ENCODE measurements at regions not wholly inside any gene's neighbourhood (a gene's known extent, or its start where the extent isn't known, plus 50 kb on each side); places are given as distances from the start of the nearest gene placed in this dataset.
A peak's percentile ranks its signal among the peaks of the same experiment; 100 is the strongest.

DNA sequence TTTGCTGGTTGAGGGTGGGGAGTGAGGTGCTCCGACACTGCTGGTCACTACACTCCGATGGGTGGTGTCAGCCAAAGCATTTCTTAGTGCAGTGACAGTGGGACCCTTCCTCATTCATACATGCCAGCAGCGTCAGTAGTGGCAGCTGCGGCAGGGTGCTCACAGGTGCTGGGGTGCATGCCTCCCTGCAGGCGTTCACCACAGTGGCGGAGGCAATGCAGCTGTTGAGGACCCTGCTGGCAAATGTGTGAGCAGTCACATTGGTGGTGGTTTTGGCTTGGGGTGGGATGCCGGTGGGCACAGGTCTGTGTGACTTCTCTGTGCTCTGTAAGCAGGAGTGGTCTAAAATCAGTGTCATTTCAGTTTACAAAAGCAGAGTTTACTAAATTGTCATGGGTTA is 464.6 kb downstream of the FUT8 start:
- no peak for DNase-seq (ENCODE audit: low read depth in 3 of 3)

DNA sequence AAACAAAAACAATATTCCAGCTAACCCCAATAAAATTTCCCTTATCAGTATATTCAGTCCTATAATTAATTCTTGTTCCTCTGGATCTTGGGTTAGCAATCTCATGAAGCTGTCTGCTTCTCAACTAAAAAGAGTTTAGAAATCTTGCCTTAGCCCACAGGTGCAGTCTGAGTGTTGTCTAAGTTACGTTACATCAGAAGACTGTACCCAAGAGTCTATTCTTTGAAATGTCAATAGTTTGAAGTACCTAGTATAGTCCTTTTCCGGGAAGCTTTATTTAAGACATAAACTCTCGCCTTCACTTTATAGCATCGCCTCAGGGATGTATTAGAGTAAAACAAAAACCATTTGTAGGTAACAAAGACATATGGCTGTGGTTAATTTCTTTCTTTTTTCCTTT is 465.1 kb downstream of the FUT8 start:
- DNase-seq (ENCODE audit: low read depth in 3 of 3): no peak

DNA sequence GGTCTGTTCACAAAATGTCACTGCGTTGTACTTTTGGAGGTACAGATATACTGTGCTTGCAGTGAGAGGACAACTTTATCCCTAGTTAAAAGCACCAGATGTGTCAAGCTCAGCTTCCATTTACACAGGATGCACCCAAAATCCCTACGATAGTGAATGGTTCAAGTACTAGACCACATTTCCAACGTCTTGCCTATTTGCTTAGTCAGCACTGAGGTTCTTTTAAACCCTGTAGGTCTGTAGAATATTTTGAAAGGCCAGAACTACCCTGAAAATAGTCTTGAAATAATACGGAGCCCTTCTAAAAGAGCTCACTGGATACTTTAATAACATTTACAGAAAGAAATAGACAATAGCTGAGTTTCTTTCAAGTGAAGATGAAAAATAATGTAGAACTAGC is 466.1 kb downstream of the FUT8 start:
- DNase-seq (ENCODE audit: low read depth in 3 of 3): no peak

DNA sequence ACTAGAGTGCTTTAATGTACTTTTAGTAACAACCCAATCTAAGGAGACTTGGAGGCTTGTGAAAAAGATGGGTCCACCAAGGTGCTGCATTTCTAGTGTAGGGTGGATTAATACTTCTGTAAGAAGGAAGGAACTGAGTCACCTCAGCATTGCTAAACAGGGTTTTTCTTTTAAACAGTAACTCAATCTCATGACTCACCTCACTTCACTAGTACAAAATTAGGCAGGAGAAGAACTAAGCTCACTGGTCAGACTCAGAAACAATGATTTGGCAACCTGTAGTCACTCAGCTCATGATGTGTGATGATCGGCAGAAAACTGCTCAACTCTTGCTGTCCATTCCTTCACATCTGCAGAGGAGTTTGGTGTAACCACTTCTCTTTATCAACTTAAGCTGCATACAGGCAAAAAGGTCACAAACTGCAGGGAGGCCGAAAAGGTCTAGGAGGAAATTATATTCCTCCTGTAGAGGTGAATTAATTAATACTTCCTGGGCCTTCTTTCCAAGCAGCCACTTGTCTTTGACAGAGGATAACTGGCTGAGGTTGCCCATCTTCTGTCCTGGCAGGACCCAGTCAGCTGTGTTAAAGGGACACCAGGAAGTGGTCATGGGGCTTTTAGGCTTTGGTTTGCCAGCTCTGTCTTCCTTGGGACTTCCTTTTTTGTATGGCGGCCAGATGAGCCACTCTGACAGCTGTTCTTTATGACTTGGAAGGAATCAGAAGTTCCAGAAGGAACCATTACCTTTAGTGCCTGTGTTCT is 466.9 kb downstream of the FUT8 start:
- no peak for DNase-seq (ENCODE audit: low read depth in 3 of 3)

DNA sequence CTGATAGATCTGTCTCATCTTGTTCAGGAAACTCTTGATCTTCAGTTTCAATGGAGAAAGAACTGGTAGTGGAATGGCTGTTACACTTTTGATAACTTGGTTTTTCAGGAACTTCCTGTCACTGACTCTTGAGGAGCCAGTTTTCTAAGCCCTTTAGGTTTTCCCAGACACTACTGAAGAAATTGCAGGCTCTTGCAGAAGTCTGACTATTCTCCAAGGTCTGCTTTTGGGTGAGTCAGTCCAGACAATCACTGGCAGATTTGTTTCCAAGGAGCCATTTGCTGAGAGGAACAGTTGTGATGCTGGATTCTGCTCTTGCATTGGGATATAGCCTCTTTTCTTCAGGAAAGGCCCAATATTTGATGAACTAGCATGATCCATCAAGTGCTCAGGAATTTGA is 468.0 kb downstream of the FUT8 start:
- no peak for DNase-seq (ENCODE audit: low read depth in 3 of 3)

DNA sequence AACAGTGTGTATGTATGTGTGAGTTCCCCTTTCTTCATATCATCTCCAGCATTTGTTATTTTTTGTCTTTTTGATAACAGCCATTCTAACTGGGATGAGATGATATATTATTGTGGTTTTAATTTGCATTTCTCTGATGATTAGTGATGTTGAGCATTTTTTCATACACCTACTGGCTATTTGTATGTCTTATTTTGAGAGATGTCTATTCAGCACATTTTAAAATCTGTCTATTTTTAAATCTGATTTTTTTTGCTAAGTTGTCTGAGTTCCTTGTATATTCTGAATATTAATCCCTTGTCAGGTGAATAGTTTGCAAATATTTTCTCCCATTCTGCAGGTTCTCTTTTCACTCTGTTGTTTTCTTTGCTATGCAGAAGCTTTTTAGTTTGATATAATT is 469.1 kb downstream of the FUT8 start:
- no peak for DNase-seq (ENCODE audit: low read depth in 3 of 3)

DNA sequence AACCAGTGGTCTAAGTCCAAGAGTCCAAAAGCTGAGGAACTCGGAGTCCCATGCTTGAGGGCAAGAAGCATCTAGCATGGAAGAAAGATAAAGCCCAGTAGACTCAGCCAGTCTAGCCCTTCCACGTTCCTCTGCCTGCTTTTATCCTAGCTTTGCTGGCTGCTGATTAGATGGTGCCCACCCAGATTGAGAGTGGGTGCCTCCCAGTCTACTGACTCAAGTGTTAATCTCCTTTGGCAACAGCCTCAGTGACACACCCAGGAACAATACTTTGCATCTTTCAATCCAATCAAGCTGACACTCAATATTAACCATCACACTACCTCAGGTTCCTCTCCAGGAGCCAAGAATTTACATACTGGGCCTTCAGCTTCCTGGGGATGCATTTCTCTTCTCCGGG is 476.1 kb downstream of the FUT8 start:
- no peak for DNase-seq (ENCODE audit: low read depth in 3 of 3)

DNA sequence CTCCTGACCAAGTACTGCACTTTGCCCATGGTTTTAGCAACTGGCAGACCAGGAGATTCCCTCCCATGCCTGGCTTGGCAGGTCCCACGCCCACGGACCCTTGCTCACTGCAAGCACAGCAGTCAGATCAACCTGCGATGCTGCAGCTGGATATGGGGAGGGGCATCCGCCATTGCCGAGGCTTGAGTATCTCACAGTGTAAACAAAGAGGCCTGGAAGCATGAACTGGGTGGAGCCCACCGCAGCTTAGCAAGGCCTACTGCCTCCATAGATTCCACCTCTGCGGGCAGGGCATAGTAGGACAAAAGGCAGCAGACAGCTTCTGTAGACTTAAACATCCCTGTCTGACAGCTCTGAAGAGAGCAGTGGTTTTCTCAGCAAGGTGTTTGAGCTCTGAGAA is 479.8 kb downstream of the FUT8 start:
- no peak for DNase-seq (ENCODE audit: low read depth in 3 of 3)

DNA sequence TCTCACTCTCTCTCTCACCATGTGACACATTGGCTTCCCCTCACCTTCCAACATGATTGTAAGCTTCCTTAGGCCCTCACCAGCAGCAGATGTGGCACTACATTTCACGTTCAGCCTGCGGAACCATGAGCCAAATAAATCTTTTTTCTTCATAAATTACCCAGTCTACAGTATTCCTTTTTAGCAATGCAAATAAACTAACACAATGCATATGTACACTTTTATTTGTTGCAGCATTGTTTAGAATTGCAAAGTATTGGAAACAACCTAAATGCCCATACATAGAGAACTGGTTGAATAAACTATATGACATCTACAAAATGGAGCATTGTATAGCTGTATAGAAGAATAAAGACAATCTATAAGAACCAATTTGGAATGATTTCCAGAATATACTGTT is 487.6 kb downstream of the FUT8 start:
- DNase-seq (ENCODE audit: low read depth in 3 of 3): no peak

DNA sequence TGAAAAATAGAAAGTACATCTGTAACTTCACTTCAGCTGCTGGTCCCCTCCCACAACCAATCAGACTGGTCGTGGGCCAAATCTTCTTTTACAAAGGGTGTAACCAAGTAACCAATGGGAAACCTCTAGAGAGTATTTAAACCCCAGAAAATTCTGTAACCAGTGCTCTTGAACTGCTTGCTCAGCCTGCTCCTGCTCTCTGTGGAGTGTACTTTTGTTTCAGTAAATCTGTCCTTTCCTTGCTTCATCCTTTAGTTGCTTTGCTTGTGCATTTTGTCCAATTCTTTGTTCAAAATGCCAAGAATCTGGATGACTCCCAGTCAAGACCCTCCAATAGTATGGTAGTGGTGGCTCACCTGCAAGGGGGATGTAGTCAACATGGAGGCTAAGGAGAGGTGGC is 489.1 kb downstream of the FUT8 start:
- DNase-seq (ENCODE audit: low read depth in 3 of 3): no peak

DNA sequence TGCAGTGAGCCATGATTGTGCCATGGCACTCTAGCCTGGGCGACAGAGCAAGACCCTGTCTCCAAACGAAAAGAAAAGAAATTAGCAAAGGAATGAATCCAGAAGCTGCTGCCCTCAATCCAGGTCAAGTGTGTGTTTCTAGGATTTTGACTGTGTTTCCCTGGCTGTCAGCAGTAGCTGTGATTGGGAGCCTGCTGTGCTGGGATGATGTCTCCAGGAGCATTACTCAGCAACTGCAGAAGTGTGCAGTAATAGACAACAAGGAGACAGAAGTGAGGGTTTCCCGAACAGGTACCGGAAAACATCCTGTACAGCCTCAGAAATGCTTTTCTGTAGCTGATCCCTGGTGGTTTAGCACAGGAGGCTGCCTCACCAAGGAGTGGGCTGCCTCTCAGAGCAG is 492.5 kb downstream of the FUT8 start:
- no peak for DNase-seq (ENCODE audit: low read depth in 3 of 3)

DNA sequence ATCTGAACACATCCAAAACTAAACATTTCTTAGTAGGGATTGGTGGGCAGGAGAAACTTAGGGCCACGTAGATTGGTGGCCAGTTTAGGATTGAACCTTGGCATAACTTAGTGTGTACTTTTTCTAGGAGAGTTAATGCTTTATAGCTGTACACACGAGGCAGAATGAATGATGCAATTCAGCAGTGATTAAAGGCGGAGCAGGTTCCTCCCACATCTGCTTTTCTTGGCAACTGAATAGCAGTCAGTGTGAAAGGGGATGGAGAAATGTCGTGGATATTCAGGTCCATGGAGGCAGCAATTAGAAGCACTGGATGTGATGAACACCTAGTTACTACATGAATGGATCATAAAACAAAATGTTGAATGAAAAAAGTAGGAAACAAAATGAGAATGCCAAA is 493.8 kb downstream of the FUT8 start:
- DNase-seq (ENCODE audit: low read depth in 3 of 3): no peak

DNA sequence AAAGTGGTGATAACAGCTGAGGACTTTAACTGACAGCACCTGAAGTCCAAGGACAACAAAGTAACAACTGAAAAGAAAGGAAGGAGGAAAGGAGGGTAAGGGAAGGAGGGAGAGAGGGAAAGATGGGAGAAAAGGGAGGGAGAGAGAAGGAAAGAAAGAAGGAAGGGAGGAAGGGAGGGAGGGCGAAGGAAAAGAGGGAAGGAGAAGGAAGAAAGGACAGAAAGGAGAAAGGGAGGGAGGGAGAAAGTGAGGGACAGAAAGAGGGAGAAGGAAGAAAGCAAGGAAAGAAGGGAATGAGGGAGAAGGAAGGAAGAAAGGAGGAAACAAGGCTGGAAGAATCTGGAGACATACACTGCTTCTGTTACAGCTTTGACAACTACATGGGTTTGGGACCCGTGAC is 494.4 kb downstream of the FUT8 start:
- no peak for DNase-seq (ENCODE audit: low read depth in 3 of 3)

DNA sequence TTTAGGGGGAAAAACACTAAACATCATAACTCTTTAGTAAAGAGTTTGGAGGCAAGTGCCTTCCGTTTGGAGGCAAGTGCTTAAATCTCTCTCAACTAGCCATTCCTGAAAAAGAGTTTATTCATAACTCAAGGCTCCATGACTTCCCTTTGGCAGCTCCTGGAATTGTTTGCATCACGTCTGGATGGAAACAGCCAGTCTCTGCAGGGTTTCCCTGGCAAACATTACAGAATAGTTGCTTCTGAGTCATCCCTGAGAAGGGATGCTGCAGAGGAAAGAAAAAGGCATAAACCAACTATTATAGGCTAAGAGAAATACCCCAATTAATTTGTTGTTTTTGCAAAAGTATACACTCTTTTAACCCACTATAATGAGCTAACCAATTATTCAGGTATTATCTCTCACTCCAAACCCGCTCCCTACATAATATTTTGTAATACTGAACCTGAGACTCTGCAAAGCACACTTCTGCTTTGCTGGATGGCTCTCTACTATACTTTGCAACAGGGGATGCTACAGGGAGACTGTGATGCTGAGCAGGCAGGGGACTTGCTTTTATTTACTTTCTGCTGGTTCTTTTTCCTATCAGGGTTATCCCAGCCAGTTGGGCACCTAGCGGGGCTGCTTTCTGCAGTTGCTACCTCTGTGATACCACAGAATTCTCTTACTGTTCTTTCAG is 497.7 kb downstream of the FUT8 start:
- DNase-seq (ENCODE audit: low read depth in 3 of 3): no peak

DNA sequence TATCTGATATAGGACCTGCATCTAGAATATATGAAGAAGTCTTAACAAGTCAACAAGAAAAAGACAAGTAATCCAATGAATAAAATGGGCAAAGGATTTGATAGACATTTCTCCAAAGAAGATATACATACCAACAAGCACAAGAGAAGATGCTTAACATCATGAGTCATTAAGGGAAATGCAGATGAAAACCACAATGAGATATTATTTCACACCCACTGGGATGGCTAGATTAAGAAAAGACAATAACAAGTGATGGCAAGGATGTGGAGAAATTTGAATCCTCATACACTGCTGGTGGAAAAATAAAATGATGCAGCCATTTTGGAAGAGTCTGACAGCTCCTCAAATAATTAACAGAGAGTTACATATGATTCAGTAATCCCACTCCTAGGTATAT is 502.6 kb downstream of the FUT8 start:
- DNase-seq (ENCODE audit: low read depth in 3 of 3): no peak

DNA sequence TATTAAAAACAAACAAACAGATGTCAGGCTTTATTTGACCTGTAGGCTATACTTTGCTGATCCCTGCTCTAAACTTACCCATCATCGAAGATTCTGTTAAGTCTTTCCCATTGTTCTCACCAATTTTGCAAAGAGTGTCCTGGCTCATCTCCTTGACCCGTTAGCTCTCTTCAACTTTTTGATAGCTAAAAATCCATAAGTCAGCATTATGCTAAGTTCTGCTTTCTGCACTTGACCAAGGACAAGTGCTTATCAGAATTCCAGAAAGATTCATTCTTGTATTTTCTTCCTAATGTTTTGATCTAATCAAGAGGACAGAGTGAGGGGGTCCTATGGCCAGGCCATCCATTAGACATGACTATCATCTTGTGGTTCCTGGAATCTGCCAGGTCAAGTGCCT is 503.5 kb downstream of the FUT8 start:
- DNase-seq (ENCODE audit: low read depth in 3 of 3): no peak

DNA sequence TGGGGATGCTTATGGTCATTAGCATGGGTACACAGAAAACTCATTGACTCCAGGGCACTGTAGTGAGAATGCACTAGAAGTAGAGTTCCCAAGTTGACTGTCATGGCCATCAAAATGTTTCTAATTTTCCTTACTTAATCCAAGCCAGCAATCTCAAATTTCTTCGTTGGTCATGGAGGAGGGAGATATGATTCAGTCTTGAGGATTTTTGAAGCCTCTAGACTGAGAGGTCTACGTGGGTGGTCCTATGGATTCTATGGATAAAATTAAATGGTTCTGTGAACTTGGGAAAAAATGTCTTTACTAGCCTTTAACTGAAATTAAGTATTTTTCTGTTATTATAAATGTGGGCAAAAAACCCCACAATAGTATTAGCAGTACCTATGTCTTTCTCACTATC is 508.5 kb downstream of the FUT8 start:
- DNase-seq (ENCODE audit: low read depth in 3 of 3): no peak

DNA sequence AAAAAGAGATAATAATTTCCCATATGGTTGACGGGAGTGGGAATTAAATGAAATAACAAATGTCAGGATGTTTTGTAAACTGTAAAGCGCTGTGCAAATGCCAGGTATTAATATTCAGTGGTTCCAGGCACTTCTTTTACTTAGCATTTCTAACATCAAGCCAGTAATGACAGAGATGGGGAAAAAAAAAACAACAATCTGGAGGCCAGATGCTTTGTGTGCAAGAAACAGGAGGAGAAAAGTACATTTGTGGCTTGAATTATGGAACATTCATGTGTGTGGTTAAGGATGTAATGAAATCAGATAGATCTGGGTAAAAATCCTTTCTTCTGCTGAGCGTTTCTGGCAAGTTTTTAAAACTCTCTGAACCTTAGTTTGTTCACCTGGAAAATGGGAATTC is 509.6 kb downstream of the FUT8 start:
- DNase-seq (ENCODE audit: low read depth in 3 of 3): no peak

DNA sequence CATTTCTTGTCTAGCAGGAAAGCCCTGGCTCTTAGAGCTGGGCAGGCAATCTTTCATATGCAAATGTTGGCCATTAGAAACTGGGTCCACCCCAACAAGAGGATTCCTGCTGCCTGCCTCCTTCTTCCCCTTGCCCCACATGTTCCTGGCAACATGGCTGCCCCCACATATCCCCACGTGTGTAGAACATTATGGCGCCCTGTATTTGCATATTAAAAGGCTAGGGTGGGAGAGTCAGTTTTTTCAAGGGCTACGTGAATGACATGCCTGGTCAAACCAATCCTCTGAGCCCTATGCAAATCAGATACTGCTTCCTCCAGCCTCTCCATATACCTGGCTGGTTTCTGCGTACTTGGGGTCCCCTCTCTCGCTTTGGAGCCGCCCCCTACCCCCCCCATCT is 514.0 kb downstream of the FUT8 start:
- no peak for DNase-seq (ENCODE audit: low read depth in 3 of 3)

DNA sequence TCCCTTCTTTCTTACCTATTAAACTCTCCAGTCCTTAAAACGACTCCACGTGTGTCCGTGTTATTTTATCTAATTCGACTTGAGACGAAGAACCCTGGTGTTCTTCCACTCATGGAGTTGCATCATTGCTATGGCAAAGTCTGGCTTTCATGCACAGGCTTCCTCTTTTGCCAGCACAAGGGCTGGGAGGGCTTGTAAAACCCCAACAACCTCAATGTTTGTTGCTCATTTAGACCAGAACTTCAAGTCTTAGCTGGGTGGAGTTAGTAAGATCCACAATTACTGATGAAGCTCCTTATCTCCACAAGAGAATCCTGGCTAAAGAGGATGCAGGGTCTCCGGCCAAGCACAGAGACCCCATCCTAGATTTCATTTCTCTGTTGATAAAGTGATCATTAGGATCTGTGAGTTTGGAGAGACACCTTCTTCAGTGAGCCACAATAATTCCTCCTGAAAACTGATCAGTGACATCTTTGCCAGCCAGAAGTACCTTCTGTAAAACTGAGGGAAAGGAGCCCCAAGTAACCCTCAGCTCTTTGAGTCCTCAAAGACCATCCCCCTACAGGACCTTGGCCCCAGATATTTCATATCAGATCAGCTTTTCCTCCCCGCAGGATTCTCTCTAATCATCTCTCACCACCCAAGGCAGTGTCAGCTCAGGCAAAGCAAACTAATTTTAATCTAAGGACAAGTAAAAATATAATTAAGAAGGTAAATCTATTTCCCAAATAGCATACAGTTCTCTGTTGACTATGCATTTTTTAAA is 514.6 kb downstream of the FUT8 start:
- no peak for DNase-seq (ENCODE audit: low read depth in 3 of 3)

DNA sequence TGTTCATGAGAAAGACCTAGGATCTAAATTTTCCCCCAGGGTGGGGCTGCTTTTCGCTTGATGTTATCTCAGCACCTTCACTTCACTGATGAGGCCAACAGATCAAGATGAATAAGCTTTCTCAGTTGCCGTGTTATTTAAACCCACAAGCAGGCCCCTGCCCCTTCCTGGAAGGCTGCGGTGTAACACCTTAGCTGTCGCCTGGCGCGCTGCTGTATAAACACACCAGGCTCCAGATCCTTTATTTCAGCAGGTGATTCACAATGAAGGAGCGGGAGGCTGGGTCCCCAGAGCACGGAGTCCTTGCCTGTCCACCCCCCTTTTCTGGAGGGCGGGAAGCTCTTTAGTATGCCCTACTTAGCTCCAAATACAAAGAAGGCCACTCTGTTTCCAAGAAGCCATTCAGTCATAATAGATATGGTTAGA is 515.4 kb downstream of the FUT8 start:
- peak; percentile 29 to 58 (median 36) for DNase-seq (ENCODE audit: low read depth in 3 of 3)

DNA sequence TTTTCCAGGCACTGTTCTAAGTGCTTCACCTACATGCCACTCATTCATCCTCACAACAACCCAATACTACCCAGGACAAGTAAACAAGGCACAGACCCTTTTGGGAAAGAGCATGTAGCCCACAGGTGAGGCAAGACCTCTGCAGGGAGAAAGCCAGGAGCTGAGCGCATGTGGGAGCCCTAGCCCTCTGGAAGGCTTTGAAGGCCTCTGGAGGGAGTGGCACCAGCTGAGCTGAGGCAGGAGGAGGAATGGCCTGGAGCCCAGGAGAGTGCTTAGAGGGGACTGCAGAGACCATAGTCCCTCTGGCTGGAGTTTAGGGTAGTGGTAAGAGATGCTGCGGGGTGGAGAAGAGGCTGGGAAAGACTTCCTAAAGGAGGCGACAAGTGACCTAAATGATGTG is 516.5 kb downstream of the FUT8 start:
- DNase-seq (ENCODE audit: low read depth in 3 of 3): no peak
